ENCODE measurements at regions not wholly inside any gene's neighbourhood (a gene's known extent, or its start where the extent isn't known, plus 50 kb on each side); places are given as distances from the start of the nearest gene placed in this dataset.
A peak's percentile ranks its signal among the peaks of the same experiment; 100 is the strongest.

GRCh38 chr11:134480136-134480712 lies 68.2 kb upstream of the B3GAT1 start:
- Histone ChIP-seq H3K9me3 (no peaks in the 10 kb centered on the region), H3K27ac (no peak overlapping the region), H3K4me1 (no peaks in the 10 kb centered on the region), H3K36me3 (no peaks in the 10 kb centered on the region), H3K27me3 (peaks cover 7% of the 10 kb centered on the region), H3K4me3 (no peak overlapping the region)
- intact Hi-C loops (cut with DNase I) = no loop called here
- no peak for TF ChIP-seq CTCF (IDR thresholded peaks at IDR 0.05)
- ATAC-seq (no peak), DNase-seq (peak; percentile 18)

GRCh38 chr11:134479206-134480135 lies 67.4 kb upstream of the B3GAT1 start:
- intact Hi-C loops (cut with DNase I) = no loop called here
- peak; percentile 30 for DNase-seq
- Histone ChIP-seq H3K27me3 (peaks cover 7% of the 10 kb centered on the region), H3K4me3 (no peak overlapping the region), H3K36me3 (no peaks in the 10 kb centered on the region), H3K4me1 (no peaks in the 10 kb centered on the region), H3K9me3 (no peaks in the 10 kb centered on the region), H3K27ac (no peak overlapping the region)
- no peak for TF ChIP-seq CTCF (IDR thresholded peaks at IDR 0.05)
- ATAC-seq = no peak

GRCh38 chr11:134478611-134479010 lies 66.6 kb upstream of the B3GAT1 start:
- DNase-seq = peak; percentile 15
- H3K36me3 ChIP-seq = no peaks in the 10 kb centered on the region
- peaks cover 7% of the 10 kb centered on the region for H3K27me3 ChIP-seq
- intact Hi-C loops (cut with DNase I) = no loop called here
- no peak for TF ChIP-seq CTCF (IDR thresholded peaks at IDR 0.05)
- no peak overlapping the region for H3K4me3 ChIP-seq
- H3K4me1 ChIP-seq = no peaks in the 10 kb centered on the region
- no peak overlapping the region for H3K27ac ChIP-seq
- no peak for ATAC-seq
- no peaks in the 10 kb centered on the region for H3K9me3 ChIP-seq

- intact Hi-C loops (cut with DNase I) = no loop called here
- no peak overlapping the region for H3K27ac ChIP-seq
- peaks cover 7% of the 10 kb centered on the region for H3K27me3 ChIP-seq
- H3K9me3 ChIP-seq = no peaks in the 10 kb centered on the region
- ATAC-seq (no peak), DNase-seq (peak; percentile 43)
- no peak for TF ChIP-seq CTCF (IDR thresholded peaks at IDR 0.05)
- H3K36me3 ChIP-seq = no peaks in the 10 kb centered on the region
- H3K4me3 ChIP-seq = no peak overlapping the region
- H3K4me1 ChIP-seq = no peaks in the 10 kb centered on the region
Observed at GRCh38 chr11:134478176-134478575, 66.1 kb upstream of the B3GAT1 start.

GRCh38 chr11:134477486-134477885 lies 65.4 kb upstream of the B3GAT1 start:
- ATAC-seq = no peak

More at GRCh38 chr11:134477486-134477885, 65.4 kb upstream of the B3GAT1 start:
- Histone ChIP-seq H3K36me3 (no peaks in the 10 kb centered on the region), H3K4me1 (no peaks in the 10 kb centered on the region), H3K4me3 (no peak overlapping the region), H3K27me3 (peaks cover 7% of the 10 kb centered on the region), H3K27ac (no peak overlapping the region), H3K9me3 (no peaks in the 10 kb centered on the region)
- intact Hi-C loops (cut with DNase I) = no loop called here
- DNase-seq = no peak
- TF ChIP-seq CTCF (IDR thresholded peaks at IDR 0.05) = no peak

All from upper lobe of right lung (tissue), 1 donor.